Neural cell (in vitro differentiated cells): ENCODE measurements at regions not wholly inside any gene's neighbourhood (a gene's known extent, or its start where the extent isn't known, plus 50 kb on each side); places are given as distances from the start of the nearest gene placed in this dataset.

ENCODE experiments used
- H2AFZ ChIP-seq: fragments of 200-600, 300-800 bp; sonication (generic), shearing (Covaris generic); 2 replicates; pipeline ENCODE4 v1.6.0; 2014; ENCODE audit warnings: low read depth, mild to moderate bottlenecking, antibody characterized with exemption, low read length, moderate library complexity
- H3F3A ChIP-seq: fragments of 200-600 bp; shearing (Covaris generic); 2 replicates; pipeline ENCODE4 v1.6.1; 2016; ENCODE audit warnings: mild to moderate bottlenecking, moderate library complexity, mixed read lengths, antibody characterized with exemption, low read length; ENCODE audit not compliant: insufficient read depth, poor library complexity, severe bottlenecking
- H3K27ac ChIP-seq: fragments of 200-600, 300-800 bp; sonication (generic), shearing (Covaris generic); 2 replicates; pipeline ENCODE4 v1.5.1; 2014; ENCODE audit warnings: mild to moderate bottlenecking, low read length, moderate library complexity
- H3K27me3 ChIP-seq: fragments of 300-800, 200-600 bp; sonication (generic), shearing (Covaris generic); 2 replicates; pipeline ENCODE4 v1.6.0; 2014; ENCODE audit warnings: mild to moderate bottlenecking, low read depth, low read length, moderate library complexity; ENCODE audit not compliant: insufficient read depth
- H3K36me3 ChIP-seq: fragments of 300-800, 200-600 bp; sonication (generic), shearing (Covaris generic); 2 replicates; pipeline ENCODE4 v1.5.1; 2014; ENCODE audit warnings: mild to moderate bottlenecking, antibody characterized with exemption, low read length, moderate library complexity; ENCODE audit not compliant: insufficient read depth
- H3K4me2 ChIP-seq: fragments of 300-800, 200-600 bp; sonication (generic), shearing (Covaris generic); 2 replicates; pipeline ENCODE4 v1.6.0; 2014; ENCODE audit warnings: mild to moderate bottlenecking, low read length
- H3K4me3 ChIP-seq: fragments of 300-800, 200-600 bp; sonication (generic), shearing (Covaris generic); 2 replicates; pipeline ENCODE4 v1.5.1; 2014; ENCODE audit warnings: mild to moderate bottlenecking, low read length, moderate library complexity
- H3K79me2 ChIP-seq: fragments of 200-600 bp; shearing (Covaris generic); replicated peaks from 2 replicates; pipeline ENCODE4 v1.6.0; 2014; ENCODE audit warnings: mild to moderate bottlenecking, low read length, moderate library complexity; ENCODE audit not compliant: insufficient read depth
- H3K9ac ChIP-seq: fragments of 300-800, 200-600 bp; sonication (generic), shearing (Covaris generic); 2 replicates; pipeline ENCODE4 v1.6.1; 2016; ENCODE audit warnings: mild to moderate bottlenecking, low read length, mixed read lengths
- H3K9me2 ChIP-seq: fragments of 200-600 bp; shearing (Covaris generic); 2 replicates; pipeline ENCODE4 v1.6.1; 2016; ENCODE audit warnings: mild to moderate bottlenecking, low read length, mixed read lengths; ENCODE audit not compliant: insufficient read depth
- H3K9me3 ChIP-seq: fragments of 200-600, 300-800 bp; sonication (generic), shearing (Covaris generic); 2 replicates; pipeline ENCODE4 v1.6.1; 2016; ENCODE audit warnings: mild to moderate bottlenecking, mixed run types, low read length, moderate library complexity, mixed read lengths
- H4K20me1 ChIP-seq: fragments of 200-600 bp; shearing (Covaris generic); 2 replicates; pipeline ENCODE4 v1.6.1; 2016; ENCODE audit warnings: mild to moderate bottlenecking, mixed run types; ENCODE audit not compliant: insufficient read depth
- EP300 ChIP-seq: fragments of 450-650 bp; conservative IDR thresholded peaks from 2 replicates; pipeline ENCODE4 v1.6.1; 2014; ENCODE audit warnings: antibody characterized with exemption, mild to moderate bottlenecking, moderate library complexity; ENCODE audit not compliant: poor library complexity, severe bottlenecking
- EZH2 ChIP-seq: fragments of 200-600, 300-800 bp; shearing (Covaris generic), sonication (generic); IDR thresholded peaks from 2 replicates; pipeline ENCODE4 v1.6.1; 2014; ENCODE audit warnings: antibody characterized with exemption, low read length, borderline replicate concordance, mild to moderate bottlenecking; ENCODE audit not compliant: insufficient read depth, poor library complexity, severe bottlenecking
- MXI1 ChIP-seq: fragments of 450-650 bp; conservative IDR thresholded peaks from 2 replicates; pipeline ENCODE4 v1.6.1; 2014; ENCODE audit warnings: antibody characterized with exemption, mild to moderate bottlenecking; ENCODE audit not compliant: poor library complexity, severe bottlenecking
- POLR2AphosphoS5 ChIP-seq: IDR thresholded peaks from 2 replicates; pipeline ENCODE4 v1.6.1; 2012
- RAD21 ChIP-seq: fragments of 450-650 bp; conservative IDR thresholded peaks from 2 replicates; pipeline ENCODE4 v1.6.1; 2014; ENCODE audit warnings: antibody characterized with exemption, mild to moderate bottlenecking, moderate library complexity
- SMC3 ChIP-seq: fragments of 450-650 bp; conservative IDR thresholded peaks from 2 replicates; pipeline ENCODE4 v1.6.1; 2014; ENCODE audit warnings: antibody characterized with exemption, mild to moderate bottlenecking, moderate library complexity; ENCODE audit not compliant: poor library complexity
- TAF1 ChIP-seq: IDR thresholded peaks from 2 replicates; pipeline ENCODE4 v1.6.1; 2012; ENCODE audit warnings: low read depth
- TF ChIP-seq, protein P1 (sequence below): fragments of 450-650 bp; IDR thresholded peaks from 2 replicates; pipeline ENCODE4 v1.5.1; 2014; ENCODE audit warnings: antibody characterized with exemption, mild to moderate bottlenecking, moderate library complexity; ENCODE audit not compliant: poor library complexity, severe bottlenecking
- TF ChIP-seq, protein P2 (sequence below): IDR thresholded peaks from 2 replicates; pipeline ENCODE4 v1.6.1; 2012; ENCODE audit warnings: borderline replicate concordance

DNA sequence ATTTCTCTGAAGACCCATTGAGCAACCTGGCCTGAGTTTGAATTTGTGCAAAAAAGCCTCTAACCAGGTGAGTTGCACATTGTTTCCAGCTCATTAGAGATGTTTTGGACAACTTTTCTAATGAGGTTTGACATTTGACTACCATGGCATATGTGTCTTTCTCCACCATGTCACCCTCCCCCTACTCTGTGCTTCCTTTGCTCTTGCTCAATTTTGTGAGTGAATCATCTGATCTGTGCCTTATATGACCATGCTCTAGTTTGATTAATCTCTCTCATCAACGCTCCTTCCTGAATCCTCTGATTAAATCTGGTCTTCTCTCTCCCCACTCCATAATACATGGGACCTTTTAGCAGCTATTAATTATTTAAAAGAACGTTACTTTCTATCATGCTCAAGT lies 144.8 kb upstream of the SAMSN1 start:
- Histone ChIP-seq H3F3A (no peaks in the 10 kb centered on the region), H3K9me2 (no peaks in the 10 kb centered on the region), H3K27me3 (no peaks in the 10 kb centered on the region), H3K9me3 (no peaks in the 10 kb centered on the region), H4K20me1 (no peaks in the 10 kb centered on the region), H3K79me2 (no peaks in the 10 kb centered on the region), H3K4me3 (no peak overlapping the region), H3K9ac (no peak overlapping the region), H3K4me2 (no peak overlapping the region), H2AFZ (no peak overlapping the region), H3K27ac (no peak overlapping the region), H3K36me3 (no peaks in the 10 kb centered on the region)
- TF ChIP-seq TAF1 (no peak), EP300 (no peak), EZH2 (no peak), RAD21 (no peak), SMC3 (no peak), MXI1 (no peak), POLR2AphosphoS5 (no peak)
- TF ChIP-seq, protein P1, sequence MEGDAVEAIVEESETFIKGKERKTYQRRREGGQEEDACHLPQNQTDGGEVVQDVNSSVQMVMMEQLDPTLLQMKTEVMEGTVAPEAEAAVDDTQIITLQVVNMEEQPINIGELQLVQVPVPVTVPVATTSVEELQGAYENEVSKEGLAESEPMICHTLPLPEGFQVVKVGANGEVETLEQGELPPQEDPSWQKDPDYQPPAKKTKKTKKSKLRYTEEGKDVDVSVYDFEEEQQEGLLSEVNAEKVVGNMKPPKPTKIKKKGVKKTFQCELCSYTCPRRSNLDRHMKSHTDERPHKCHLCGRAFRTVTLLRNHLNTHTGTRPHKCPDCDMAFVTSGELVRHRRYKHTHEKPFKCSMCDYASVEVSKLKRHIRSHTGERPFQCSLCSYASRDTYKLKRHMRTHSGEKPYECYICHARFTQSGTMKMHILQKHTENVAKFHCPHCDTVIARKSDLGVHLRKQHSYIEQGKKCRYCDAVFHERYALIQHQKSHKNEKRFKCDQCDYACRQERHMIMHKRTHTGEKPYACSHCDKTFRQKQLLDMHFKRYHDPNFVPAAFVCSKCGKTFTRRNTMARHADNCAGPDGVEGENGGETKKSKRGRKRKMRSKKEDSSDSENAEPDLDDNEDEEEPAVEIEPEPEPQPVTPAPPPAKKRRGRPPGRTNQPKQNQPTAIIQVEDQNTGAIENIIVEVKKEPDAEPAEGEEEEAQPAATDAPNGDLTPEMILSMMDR: no peak
- TF ChIP-seq, protein P2, sequence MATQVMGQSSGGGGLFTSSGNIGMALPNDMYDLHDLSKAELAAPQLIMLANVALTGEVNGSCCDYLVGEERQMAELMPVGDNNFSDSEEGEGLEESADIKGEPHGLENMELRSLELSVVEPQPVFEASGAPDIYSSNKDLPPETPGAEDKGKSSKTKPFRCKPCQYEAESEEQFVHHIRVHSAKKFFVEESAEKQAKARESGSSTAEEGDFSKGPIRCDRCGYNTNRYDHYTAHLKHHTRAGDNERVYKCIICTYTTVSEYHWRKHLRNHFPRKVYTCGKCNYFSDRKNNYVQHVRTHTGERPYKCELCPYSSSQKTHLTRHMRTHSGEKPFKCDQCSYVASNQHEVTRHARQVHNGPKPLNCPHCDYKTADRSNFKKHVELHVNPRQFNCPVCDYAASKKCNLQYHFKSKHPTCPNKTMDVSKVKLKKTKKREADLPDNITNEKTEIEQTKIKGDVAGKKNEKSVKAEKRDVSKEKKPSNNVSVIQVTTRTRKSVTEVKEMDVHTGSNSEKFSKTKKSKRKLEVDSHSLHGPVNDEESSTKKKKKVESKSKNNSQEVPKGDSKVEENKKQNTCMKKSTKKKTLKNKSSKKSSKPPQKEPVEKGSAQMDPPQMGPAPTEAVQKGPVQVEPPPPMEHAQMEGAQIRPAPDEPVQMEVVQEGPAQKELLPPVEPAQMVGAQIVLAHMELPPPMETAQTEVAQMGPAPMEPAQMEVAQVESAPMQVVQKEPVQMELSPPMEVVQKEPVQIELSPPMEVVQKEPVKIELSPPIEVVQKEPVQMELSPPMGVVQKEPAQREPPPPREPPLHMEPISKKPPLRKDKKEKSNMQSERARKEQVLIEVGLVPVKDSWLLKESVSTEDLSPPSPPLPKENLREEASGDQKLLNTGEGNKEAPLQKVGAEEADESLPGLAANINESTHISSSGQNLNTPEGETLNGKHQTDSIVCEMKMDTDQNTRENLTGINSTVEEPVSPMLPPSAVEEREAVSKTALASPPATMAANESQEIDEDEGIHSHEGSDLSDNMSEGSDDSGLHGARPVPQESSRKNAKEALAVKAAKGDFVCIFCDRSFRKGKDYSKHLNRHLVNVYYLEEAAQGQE: no peak

DNA sequence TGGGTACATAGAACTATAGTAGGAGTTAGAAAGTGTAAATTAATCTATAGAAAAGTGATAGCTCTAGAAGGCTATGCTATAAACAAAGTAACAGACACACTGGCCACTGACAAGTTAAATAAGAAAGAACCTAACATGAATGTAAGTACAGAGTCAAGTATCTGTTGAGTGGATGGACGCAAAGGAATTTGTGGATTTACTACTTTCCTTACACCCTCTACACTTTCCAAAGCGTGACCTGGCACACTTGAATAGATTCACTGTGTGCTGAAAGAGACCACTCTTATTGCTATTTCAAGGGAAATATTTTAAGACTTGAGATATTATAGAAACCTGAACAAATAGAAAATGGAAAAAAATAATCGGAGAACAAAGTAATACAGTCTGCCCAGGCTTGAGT lies 142.8 kb upstream of the SAMSN1 start:
- Histone ChIP-seq H3K79me2 (no peaks in the 10 kb centered on the region), H3K9me3 (no peaks in the 10 kb centered on the region), H3K4me3 (no peak overlapping the region), H3F3A (no peaks in the 10 kb centered on the region), H3K9me2 (no peaks in the 10 kb centered on the region), H2AFZ (no peak overlapping the region), H3K27ac (no peak overlapping the region), H3K9ac (no peak overlapping the region), H3K27me3 (no peaks in the 10 kb centered on the region), H4K20me1 (no peaks in the 10 kb centered on the region), H3K4me2 (no peak overlapping the region), H3K36me3 (no peaks in the 10 kb centered on the region)
- TF ChIP-seq RAD21 (no peak), SMC3 (no peak), MXI1 (no peak), EP300 (no peak), POLR2AphosphoS5 (no peak), TAF1 (no peak), EZH2 (no peak)
- TF ChIP-seq, protein P1: no peak
- TF ChIP-seq, protein P2: no peak
